Coronary artery (tissue), 2 donors: ENCODE measurements at regions not wholly inside any gene's neighbourhood (a gene's known extent, or its start where the extent isn't known, plus 50 kb on each side); places are given as distances from the start of the nearest gene placed in this dataset.

Source experiments
- DNase-seq: peaks from one replicate; pipeline ENCODE4 v3.0.0-alpha.2; 2017; ENCODE audit warnings: low spot score
- H3K27ac ChIP-seq, 2 donors: fragments of 200-600 bp; sonication (generic); one replicate each; pipeline ENCODE4 v1.5.1; 2016 to 2019
- H3K4me3 ChIP-seq: fragments of 200-600 bp; sonication (generic); 2 replicates; pipeline ENCODE4 v1.5.1; 2016; ENCODE audit warnings: mild to moderate bottlenecking, moderate library complexity
- CTCF ChIP-seq: fragments of 200-600 bp; sonication (generic); IDR thresholded peaks from one replicate; pipeline ENCODE4 v1.5.1; 2019; ENCODE audit warnings: antibody characterized with exemption

- no peak for DNase-seq
- H3K27ac ChIP-seq = no peak overlapping the region
- TF ChIP-seq CTCF = no peak
- no peak overlapping the region for H3K4me3 ChIP-seq
These were observed 126.6 kb downstream of the SLC24A2 start for GRCh38 chr9:19662213-19662612.

- no peak for TF ChIP-seq CTCF
- DNase-seq = no peak
- Histone ChIP-seq H3K4me3 (no peak overlapping the region), H3K27ac (no peak overlapping the region)
These were observed 128.8 kb downstream of the SLC24A2 start for GRCh38 chr9:19660019-19660418.

GRCh38 chr9:19656704-19657103 lies 132.1 kb downstream of the SLC24A2 start:
- TF ChIP-seq CTCF = no peak

GRCh38 chr9:19651681-19652080 lies 137.2 kb downstream of the SLC24A2 start:
- TF ChIP-seq CTCF = no peak
- Histone ChIP-seq H3K4me3 (no peak overlapping the region), H3K27ac (no peak overlapping the region)
- no peak for DNase-seq

More at GRCh38 chr9:19656704-19657103, 132.1 kb downstream of the SLC24A2 start:
- no peak overlapping the region for H3K27ac ChIP-seq
- no peak overlapping the region for H3K4me3 ChIP-seq
- no peak for DNase-seq

GRCh38 chr9:19650312-19650711 lies 138.5 kb downstream of the SLC24A2 start:
- H3K4me3 ChIP-seq = no peak overlapping the region
- DNase-seq = no peak
- no peak for TF ChIP-seq CTCF
- no peak overlapping the region for H3K27ac ChIP-seq

- TF ChIP-seq CTCF = no peak
- no peak for DNase-seq
- Histone ChIP-seq H3K4me3 (no peak overlapping the region), H3K27ac (no peak overlapping the region)
These were observed 139.3 kb downstream of the SLC24A2 start for GRCh38 chr9:19649336-19650041.

- no peak for TF ChIP-seq CTCF
- Histone ChIP-seq H3K4me3 (no peak overlapping the region), H3K27ac (no peak overlapping the region)
- DNase-seq = no peak
These were observed 140.2 kb downstream of the SLC24A2 start for GRCh38 chr9:19648672-19649071.
